ENCODE measurements at regions not wholly inside any gene's neighbourhood (a gene's known extent, or its start where the extent isn't known, plus 50 kb on each side); places are given as distances from the start of the nearest gene placed in this dataset.

DNA sequence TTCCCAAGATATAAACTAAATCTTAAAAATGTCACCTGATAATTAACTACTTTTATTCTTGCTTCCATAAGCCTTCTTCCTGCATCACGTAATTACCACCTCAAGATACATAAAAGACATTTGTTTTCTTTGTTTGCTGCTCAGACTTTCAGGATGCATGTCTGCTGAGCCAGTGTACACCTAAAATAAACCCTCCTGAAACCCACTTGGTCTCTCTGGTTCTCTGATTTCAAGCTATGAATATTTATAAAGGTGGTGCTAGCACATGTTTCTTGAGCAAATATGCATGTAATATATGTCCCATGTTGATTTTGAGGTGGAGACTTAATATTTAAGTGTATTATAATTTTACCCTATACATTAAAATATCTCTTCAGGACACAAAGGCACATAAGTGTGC lies 1627.7 kb upstream of the CDH9 start:
- no peak overlapping the region for H3K9ac ChIP-seq (ENCODE audit: low read length)
- H3K79me1 ChIP-seq (ENCODE audit: low read length): no peaks in the 10 kb centered on the region
- no peak overlapping the region for H3K23ac ChIP-seq (ENCODE audit: low read length)
- H4K8ac ChIP-seq (ENCODE audit: low read depth, low read length): no peak overlapping the region
- H3K18ac ChIP-seq (ENCODE audit: low read length): no peak overlapping the region
- no peaks in the 10 kb centered on the region for H3K4me1 ChIP-seq (ENCODE audit: control insufficient read depth in 1 of 2, insufficient read depth in 2 of 2, low read length in 2 of 2)
- no peaks in the 10 kb centered on the region for H3K27me3 ChIP-seq (ENCODE audit: insufficient read depth, low read length)
- no peak overlapping the region for H3K27ac ChIP-seq (ENCODE audit: low read depth, low read length)
- no peak overlapping the region for H3K4me3 ChIP-seq (ENCODE audit: low read depth, low read length)
- H3K4me2 ChIP-seq (ENCODE audit: low read length): no peak overlapping the region
- H2BK120ac ChIP-seq (ENCODE audit: insufficient read depth, low read length, poor library complexity): no peak overlapping the region
- WGBS (ENCODE audit: extremely low coverage, insufficient coverage, insufficient read length): no CpG with 5 or more reads among the region's 1 CpG
- H4K91ac ChIP-seq (ENCODE audit: low read depth, low read length): no peak overlapping the region
- no peak overlapping the region for H2BK5ac ChIP-seq (ENCODE audit: low read depth, low read length, poor library complexity)
- H4K12ac ChIP-seq (ENCODE audit: low read depth, low read length): no peak overlapping the region
- H3K79me2 ChIP-seq (ENCODE audit: control insufficient read depth, insufficient read depth, low read length, poor library complexity): no peaks in the 10 kb centered on the region
- no peaks in the 10 kb centered on the region for H3K9me3 ChIP-seq (ENCODE audit: insufficient read depth, low read depth, low read length)
- H3K36me3 ChIP-seq (ENCODE audit: control insufficient read depth in 1 of 2, insufficient read depth in 2 of 2, low read length in 2 of 2): no peaks in the 10 kb centered on the region
- DNase-seq: no peak
- H2AFZ ChIP-seq (ENCODE audit: insufficient read depth, low read length, poor library complexity): no peak overlapping the region
- H3K4ac ChIP-seq (ENCODE audit: low read depth, low read length): no peak overlapping the region
- H3K14ac ChIP-seq (ENCODE audit: low read length): no peak overlapping the region
- H2BK12ac ChIP-seq (ENCODE audit: low read length): no peak overlapping the region
- H2AK5ac ChIP-seq (ENCODE audit: low read length): no peak overlapping the region

DNA sequence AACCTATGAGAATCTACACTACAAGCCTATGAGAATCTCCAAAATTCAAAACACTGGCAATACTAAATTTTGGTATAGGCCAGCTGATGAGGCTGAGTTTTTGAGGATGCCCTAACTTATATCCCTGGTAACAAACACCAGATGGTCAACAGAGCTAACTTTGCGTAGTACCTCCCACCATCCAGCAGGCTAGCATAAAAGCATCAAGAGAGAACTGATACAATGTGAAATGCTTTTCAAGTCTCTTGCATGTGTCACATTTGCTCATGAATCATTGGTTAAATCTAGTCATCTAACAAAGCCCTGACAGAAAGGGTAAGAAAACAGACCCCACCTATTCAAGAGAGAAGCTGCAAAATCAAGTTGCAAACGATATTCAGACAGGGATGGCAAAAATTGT lies 1609.7 kb upstream of the CDH9 start:
- Histone ChIP-seq H3K4ac (ENCODE audit: low read depth, low read length) (no peak overlapping the region), H3K18ac (ENCODE audit: low read length) (no peak overlapping the region), H3K36me3 (ENCODE audit: control insufficient read depth in 1 of 2, insufficient read depth in 2 of 2, low read length in 2 of 2) (no peaks in the 10 kb centered on the region), H2AFZ (ENCODE audit: insufficient read depth, low read length, poor library complexity) (no peak overlapping the region), H4K8ac (ENCODE audit: low read depth, low read length) (no peak overlapping the region), H3K79me2 (ENCODE audit: control insufficient read depth, insufficient read depth, low read length, poor library complexity) (no peaks in the 10 kb centered on the region), H2BK120ac (ENCODE audit: insufficient read depth, low read length, poor library complexity) (no peak overlapping the region), H3K9me3 (ENCODE audit: insufficient read depth, low read depth, low read length) (no peaks in the 10 kb centered on the region), H3K23ac (ENCODE audit: low read length) (no peak overlapping the region), H3K27me3 (ENCODE audit: insufficient read depth, low read length) (no peaks in the 10 kb centered on the region), H2BK5ac (ENCODE audit: low read depth, low read length, poor library complexity) (no peak overlapping the region), H3K14ac (ENCODE audit: low read length) (no peak overlapping the region), H3K4me1 (ENCODE audit: control insufficient read depth in 1 of 2, insufficient read depth in 2 of 2, low read length in 2 of 2) (no peaks in the 10 kb centered on the region), H3K4me3 (ENCODE audit: low read depth, low read length) (no peak overlapping the region), H3K27ac (ENCODE audit: low read depth, low read length) (no peak overlapping the region), H3K9ac (ENCODE audit: low read length) (no peak overlapping the region), H4K12ac (ENCODE audit: low read depth, low read length) (no peak overlapping the region), H3K79me1 (ENCODE audit: low read length) (no peaks in the 10 kb centered on the region), H3K4me2 (ENCODE audit: low read length) (no peak overlapping the region), H4K91ac (ENCODE audit: low read depth, low read length) (no peak overlapping the region), H2BK12ac (ENCODE audit: low read length) (no peak overlapping the region), H2AK5ac (ENCODE audit: low read length) (no peak overlapping the region)
- DNase-seq: peak in 1 of 2 donors; percentile 18
- no CpG with 5 or more reads among the region's 2 CpGs for WGBS (ENCODE audit: extremely low coverage, insufficient coverage, insufficient read length)

DNA sequence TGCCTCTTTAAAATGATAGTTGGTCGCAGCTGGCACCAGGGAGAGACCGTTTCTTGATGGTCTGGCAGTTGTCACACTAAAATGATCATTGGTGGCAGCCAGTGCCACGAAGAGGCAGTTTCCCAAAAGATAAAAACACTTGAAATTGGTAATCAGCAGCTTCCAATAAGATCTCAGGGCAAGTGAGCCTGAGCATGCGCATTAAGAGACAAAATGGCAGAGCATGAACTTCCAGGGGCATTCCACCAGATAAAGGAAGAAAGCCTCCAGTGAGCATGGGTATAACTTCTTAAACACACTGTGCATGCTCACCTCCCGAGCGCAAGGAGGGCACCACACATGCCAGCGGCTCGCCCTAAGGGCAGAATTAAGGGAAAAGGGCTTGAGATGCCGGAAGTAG lies 1594.2 kb upstream of the CDH9 start:
- no peaks in the 10 kb centered on the region for H3K27me3 ChIP-seq (ENCODE audit: insufficient read depth, low read length)

DNA sequence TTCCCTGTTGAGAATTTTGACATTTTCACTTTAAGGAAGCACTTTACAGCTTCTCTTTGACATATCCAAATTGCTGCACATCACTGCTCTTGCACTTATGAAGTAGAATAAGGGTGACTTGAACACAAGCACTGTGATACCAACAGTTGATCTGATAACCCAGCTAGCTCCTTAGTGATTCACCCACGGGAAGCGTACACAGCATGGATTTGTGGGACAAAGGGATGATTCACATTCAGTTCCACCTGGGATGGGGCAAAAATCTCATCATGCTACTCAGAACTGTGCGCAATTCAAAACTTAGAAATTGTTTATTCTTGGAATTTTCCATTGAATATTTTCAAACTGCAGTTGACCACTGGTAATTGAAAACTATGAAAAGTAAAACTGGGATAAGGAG lies 1565.5 kb upstream of the CDH9 start:
- no peak overlapping the region for H3K9ac ChIP-seq (ENCODE audit: low read length)
- H2BK120ac ChIP-seq (ENCODE audit: insufficient read depth, low read length, poor library complexity): no peak overlapping the region
- no peaks in the 10 kb centered on the region for H3K36me3 ChIP-seq (ENCODE audit: control insufficient read depth in 1 of 2, insufficient read depth in 2 of 2, low read length in 2 of 2)
- no CpG with 5 or more reads among the region's 3 CpGs for WGBS (ENCODE audit: extremely low coverage, insufficient coverage, insufficient read length)
- no peak overlapping the region for H4K91ac ChIP-seq (ENCODE audit: low read depth, low read length)
- no peak overlapping the region for H3K18ac ChIP-seq (ENCODE audit: low read length)
- H3K4ac ChIP-seq (ENCODE audit: low read depth, low read length): no peak overlapping the region
- no peak overlapping the region for H2AFZ ChIP-seq (ENCODE audit: insufficient read depth, low read length, poor library complexity)
- H2AK5ac ChIP-seq (ENCODE audit: low read length): no peak overlapping the region
- no peak overlapping the region for H3K4me3 ChIP-seq (ENCODE audit: low read depth, low read length)
- no peak overlapping the region for H4K8ac ChIP-seq (ENCODE audit: low read depth, low read length)
- H3K79me1 ChIP-seq (ENCODE audit: low read length): no peaks in the 10 kb centered on the region
- H3K14ac ChIP-seq (ENCODE audit: low read length): no peak overlapping the region
- no peaks in the 10 kb centered on the region for H3K4me1 ChIP-seq (ENCODE audit: control insufficient read depth in 1 of 2, insufficient read depth in 2 of 2, low read length in 2 of 2)
- no peaks in the 10 kb centered on the region for H3K9me3 ChIP-seq (ENCODE audit: insufficient read depth, low read depth, low read length)
- no peak overlapping the region for H3K27ac ChIP-seq (ENCODE audit: low read depth, low read length)
- DNase-seq: no peak
- no peak overlapping the region for H3K23ac ChIP-seq (ENCODE audit: low read length)
- no peak overlapping the region for H3K4me2 ChIP-seq (ENCODE audit: low read length)
- H3K27me3 ChIP-seq (ENCODE audit: insufficient read depth, low read length): no peaks in the 10 kb centered on the region
- no peak overlapping the region for H2BK5ac ChIP-seq (ENCODE audit: low read depth, low read length, poor library complexity)
- no peaks in the 10 kb centered on the region for H3K79me2 ChIP-seq (ENCODE audit: control insufficient read depth, insufficient read depth, low read length, poor library complexity)
- no peak overlapping the region for H4K12ac ChIP-seq (ENCODE audit: low read depth, low read length)
- no peak overlapping the region for H2BK12ac ChIP-seq (ENCODE audit: low read length)

More for the DNA sequence above, 1594.2 kb upstream of the CDH9 start:
- Histone ChIP-seq H3K4me2 (ENCODE audit: low read length) (no peak overlapping the region), H2BK5ac (ENCODE audit: low read depth, low read length, poor library complexity) (no peak overlapping the region), H3K36me3 (ENCODE audit: control insufficient read depth in 1 of 2, insufficient read depth in 2 of 2, low read length in 2 of 2) (no peaks in the 10 kb centered on the region), H4K8ac (ENCODE audit: low read depth, low read length) (no peak overlapping the region), H2AFZ (ENCODE audit: insufficient read depth, low read length, poor library complexity) (no peak overlapping the region), H4K91ac (ENCODE audit: low read depth, low read length) (no peak overlapping the region), H3K9me3 (ENCODE audit: insufficient read depth, low read depth, low read length) (no peaks in the 10 kb centered on the region), H3K27ac (ENCODE audit: low read depth, low read length) (no peak overlapping the region), H2BK120ac (ENCODE audit: insufficient read depth, low read length, poor library complexity) (no peak overlapping the region), H2AK5ac (ENCODE audit: low read length) (no peak overlapping the region), H3K79me2 (ENCODE audit: control insufficient read depth, insufficient read depth, low read length, poor library complexity) (no peaks in the 10 kb centered on the region), H3K4ac (ENCODE audit: low read depth, low read length) (no peak overlapping the region), H4K12ac (ENCODE audit: low read depth, low read length) (no peak overlapping the region), H3K4me1 (ENCODE audit: control insufficient read depth in 1 of 2, insufficient read depth in 2 of 2, low read length in 2 of 2) (no peaks in the 10 kb centered on the region), H3K9ac (ENCODE audit: low read length) (no peak overlapping the region), H3K79me1 (ENCODE audit: low read length) (no peaks in the 10 kb centered on the region), H3K23ac (ENCODE audit: low read length) (no peak overlapping the region), H3K14ac (ENCODE audit: low read length) (no peak overlapping the region), H2BK12ac (ENCODE audit: low read length) (no peak overlapping the region), H3K4me3 (ENCODE audit: low read depth, low read length) (no peak overlapping the region), H3K18ac (ENCODE audit: low read length) (no peak overlapping the region)
- DNase-seq: no peak
- no CpG with 5 or more reads among the region's 9 CpGs for WGBS (ENCODE audit: extremely low coverage, insufficient coverage, insufficient read length)
